Heart left ventricle (tissue), 16 donors: ENCODE measurements at regions not wholly inside any gene's neighbourhood (a gene's known extent, or its start where the extent isn't known, plus 50 kb on each side); places are given as distances from the start of the nearest gene placed in this dataset.

ENCODE experiments used
- ATAC-seq, 4 donors: fragments of 200-7000 bp; cut with Tn5 transposase; one replicate each; pipeline ENCODE4 v1.9.1; 2020 to 2022; ENCODE audit warnings: moderate library complexity in 4 of 4, mild to moderate bottlenecking in 3 of 4, moderate number of reproducible peaks in 1 of 4
- DNase-seq, 5 donors: peaks; one replicate each; pipeline ENCODE4 v3.0.0-alpha.2; 2020
- H3K27ac ChIP-seq, 12 donors: fragments of 200-600 bp; sonication (generic) in 4 of 12; one replicate each; pipeline versions ENCODE4 v1.5.0 to v1.8.0; 2016 to 2022; ENCODE audit warnings: mild to moderate bottlenecking in 2 of 12
- H3K27me3 ChIP-seq, 9 donors: fragments of 200-600 bp; sonication (generic) in 2 of 9; one replicate each; pipeline versions ENCODE4 v1.5.1 to v1.8.0; 2016 to 2022; ENCODE audit warnings: mild to moderate bottlenecking in 3 of 9
- H3K36me3 ChIP-seq, 9 donors: fragments of 200-600 bp; sonication (generic) in 2 of 9; one replicate each; pipeline versions ENCODE4 v1.5.0 to v1.8.0; 2018 to 2022; ENCODE audit warnings: mild to moderate bottlenecking in 2 of 9
- H3K4me1 ChIP-seq, 12 donors: fragments of 200-600 bp; sonication (generic) in 4 of 12; one replicate each; pipeline versions ENCODE4 v1.5.0 to v1.8.0; 2016 to 2022; ENCODE audit warnings: mild to moderate bottlenecking in 3 of 12
- H3K4me3 ChIP-seq, 12 donors: fragments of 200-600 bp; sonication (generic) in 4 of 12; one replicate each; pipeline versions ENCODE4 v1.5.0 to v1.8.0; 2017 to 2022; ENCODE audit warnings: mild to moderate bottlenecking in 9 of 12, moderate library complexity in 4 of 12
- H3K9me3 ChIP-seq, 12 donors: fragments of 200-600 bp; sonication (generic) in 4 of 12; one replicate each; pipeline versions ENCODE4 v1.5.0 to v1.8.0; 2016 to 2022; ENCODE audit warnings: mild to moderate bottlenecking in 1 of 12
- CTCF ChIP-seq, 12 donors: fragments of 200-600 bp; sonication (generic) in 4 of 12; IDR thresholded peaks; one replicate each; pipeline versions ENCODE4 v1.5.0 to v1.8.0; 2018 to 2022; ENCODE audit warnings: antibody characterized with exemption in 12 of 12, mild to moderate bottlenecking in 5 of 12
- POLR2A ChIP-seq, 2 donors: fragments of 450-650 bp; IDR thresholded peaks; one replicate each; pipeline ENCODE4 v1.6.1; 2017; ENCODE audit warnings: antibody characterized with exemption in 2 of 2, mild to moderate bottlenecking in 2 of 2, moderate library complexity in 2 of 2
- WGBS, 4 donors: extraction: QIAGEN DNeasy Blood & Tissue Kit in 2 of 4; methylation state at CpG; one replicate each; pipeline versions ENCODE4 v1.1.5 to v1.1.7; 2013 to 2018; 5-methylcytosine and 5-hydroxymethylcytosine counted together
- intact Hi-C, 10 donors: fragments of 100-400 bp; cut with DNase I; formaldehyde crosslinking; loops; one replicate each; pipeline versions ENCODE4 v1.11.1 to v1.14.2; 2022
- donor health status: ischemic (EF 13 %, LVEDD 7.1; RV severe dilation, severe dysfunction).
- donor health status: healthy with polysubstance abuse.
- donor health status: DM: no; HTN: yes; CAD: no.
- donor health status: DM: no; HTN: no; CAD: no.
- donor health status: ischemic (EF 25% LVEDD 6.9; RV normal size, moderate dysfunction).
- donor health status: ischemic (EF 25% LVEDD 5.7; RV mildly dilated, moderate dysfunction).
- donor health status: healthy.
- donor health status: DM: yes; HTN: yes; CAD: no.
- donor health status: ischemic (EF 35%, LVEDD 5.7; RV mildly dilated, moderate dysfunction).
- donor health status: nonischemic (EF 11% LVEDD 7.7; RV severe dilation, severe dysfunction).
- donor health status: DM: yes; HTN: yes; CAD: no.
- donor health status: PGD.
- donor health status: ischemic (EF 29% LVEDD 5.4; RV normal size, mild dysfunction).
- donor health status: nonischemic (EF 23%, LVEDD 6.1; RV moderate dilation, normal function).

GRCh38 chr13:62696490-62696889 is 1280.8 kb upstream of the PCDH20 start:
- peaks cover 0 to 6% (median 0%) of the 10 kb centered on the region in 12 donors for H3K9me3 ChIP-seq
- no peak overlapping the region for H3K27ac ChIP-seq
- H3K36me3 ChIP-seq = no peaks in the 10 kb centered on the region
- H3K4me1 ChIP-seq = no peaks in the 10 kb centered on the region
- intact Hi-C loops = no loop called here
- no peaks in the 10 kb centered on the region for H3K27me3 ChIP-seq
- ATAC-seq = no peak
- DNase-seq = no peak
- no peak overlapping the region for H3K4me3 ChIP-seq
- no peak for TF ChIP-seq POLR2A (IDR thresholded peaks at IDR 0.05)
- TF ChIP-seq CTCF (IDR thresholded peaks at IDR 0.05) = no peak

- Histone ChIP-seq H3K9me3 (no peaks in the 10 kb centered on the region), H3K4me1 (no peaks in the 10 kb centered on the region), H3K27me3 (no peaks in the 10 kb centered on the region), H3K36me3 (no peaks in the 10 kb centered on the region), H3K27ac (no peak overlapping the region), H3K4me3 (no peak overlapping the region)
- intact Hi-C loops = no loop called here
- 94 to 98% (median 95%) methylated on average over 2 of the region's 2 CpGs for WGBS, 4 donors
- DNase-seq (no peak), ATAC-seq (no peak)
- no peak for TF ChIP-seq POLR2A (IDR thresholded peaks at IDR 0.05)
- no peak for TF ChIP-seq CTCF (IDR thresholded peaks at IDR 0.05)
Measured at GRCh38 chr13:62687732-62688131, 1272.1 kb upstream of the PCDH20 start.

GRCh38 chr13:62684359-62684758 is 1268.7 kb upstream of the PCDH20 start:
- DNase-seq (no peak), ATAC-seq (no peak)
- no peaks in the 10 kb centered on the region for H3K36me3 ChIP-seq
- no peak overlapping the region for H3K4me3 ChIP-seq
- WGBS, 4 donors = 81 to 89% (median 84%) methylated on average over 2 of the region's 2 CpGs
- H3K27me3 ChIP-seq = no peaks in the 10 kb centered on the region
- no peak overlapping the region for H3K27ac ChIP-seq
- H3K9me3 ChIP-seq = no peaks in the 10 kb centered on the region
- H3K4me1 ChIP-seq = no peaks in the 10 kb centered on the region
- intact Hi-C loops = no loop called here
- no peak for TF ChIP-seq CTCF (IDR thresholded peaks at IDR 0.05)
- TF ChIP-seq POLR2A (IDR thresholded peaks at IDR 0.05) = no peak

- H3K36me3 ChIP-seq = no peaks in the 10 kb centered on the region
- 81 to 85% (median 84%) methylated on average over 4 of the region's 4 CpGs for WGBS, 4 donors
- ATAC-seq = no peak
- H3K27me3 ChIP-seq = no peaks in the 10 kb centered on the region
- H3K4me3 ChIP-seq = no peak overlapping the region
- H3K9me3 ChIP-seq = no peaks in the 10 kb centered on the region
- TF ChIP-seq CTCF (IDR thresholded peaks at IDR 0.05) (no peak), POLR2A (IDR thresholded peaks at IDR 0.05) (no peak)
- no peaks in the 10 kb centered on the region for H3K4me1 ChIP-seq
- H3K27ac ChIP-seq = no peak overlapping the region
- no peak for DNase-seq
- intact Hi-C loops = no loop called here
Measured at GRCh38 chr13:62682788-62683187, 1267.1 kb upstream of the PCDH20 start.
